DOHH2 (cell line): ENCODE measurements at regions not wholly inside any gene's neighbourhood (a gene's known extent, or its start where the extent isn't known, plus 50 kb on each side); places are given as distances from the start of the nearest gene placed in this dataset.

Experiments used
- H3F3A ChIP-seq: fragments of 200-600 bp; sonication (generic), shearing (Covaris generic); 2 replicates; pipeline ENCODE4 v1.6.0; 2016; ENCODE audit warnings: antibody characterized with exemption, mild to moderate bottlenecking; ENCODE audit not compliant: control insufficient read depth, insufficient read depth
- H3K27ac ChIP-seq: fragments of 200-600 bp; sonication (generic); 2 replicates; pipeline ENCODE4 v1.5.1; 2014; ENCODE audit warnings: low read depth, mild to moderate bottlenecking, low read length, moderate library complexity
- H3K27me3 ChIP-seq: fragments of 200-600 bp; sonication (generic); 2 replicates; pipeline ENCODE4 v1.6.1; 2014; ENCODE audit warnings: mild to moderate bottlenecking, low read length, mixed read lengths; ENCODE audit not compliant: control insufficient read depth
- H3K36me3 ChIP-seq: fragments of 200-600 bp; sonication (generic); 2 replicates; pipeline ENCODE4 v1.6.1; 2014; ENCODE audit warnings: mild to moderate bottlenecking, low read length, moderate library complexity, mixed read lengths; ENCODE audit not compliant: control insufficient read depth
- H3K4me1 ChIP-seq: fragments of 200-600 bp; sonication (generic); 2 replicates; pipeline ENCODE4 v1.6.1; 2014; ENCODE audit warnings: mild to moderate bottlenecking, low read length, mixed read lengths; ENCODE audit not compliant: control insufficient read depth
- H3K4me2 ChIP-seq: fragments of 200-600 bp; sonication (generic); 2 replicates; pipeline ENCODE4 v1.6.0; 2014; ENCODE audit warnings: mild to moderate bottlenecking, low read length, moderate library complexity
- H3K4me3 ChIP-seq: fragments of 200-600 bp; sonication (generic); 2 replicates; pipeline ENCODE4 v1.5.1; 2014; ENCODE audit warnings: mild to moderate bottlenecking, low read length, mixed read lengths
- H3K79me2 ChIP-seq: fragments of 200-600 bp; sonication (generic); 2 replicates; pipeline ENCODE4 v1.6.1; 2014; ENCODE audit warnings: mild to moderate bottlenecking, low read length, mixed read lengths; ENCODE audit not compliant: control insufficient read depth
- H3K9me2 ChIP-seq: fragments of 200-600 bp; sonication (generic); replicated peaks from 2 replicates; pipeline ENCODE4 v1.6.1; 2014; ENCODE audit warnings: mild to moderate bottlenecking, low read length, mixed read lengths; ENCODE audit not compliant: control insufficient read depth
- H3K9me3 ChIP-seq: fragments of 200-600 bp; sonication (generic); 2 replicates; pipeline ENCODE4 v1.6.1; 2014; ENCODE audit warnings: antibody characterized with exemption, low read length, mixed read lengths; ENCODE audit not compliant: control insufficient read depth, insufficient read depth
- H4K20me1 ChIP-seq: fragments of 200-600 bp; sonication (generic); 2 replicates; pipeline ENCODE4 v1.6.0; 2014; ENCODE audit warnings: low read depth, mild to moderate bottlenecking, antibody characterized with exemption, low read length, moderate library complexity; ENCODE audit not compliant: control insufficient read depth, insufficient read depth
- CTCF ChIP-seq: fragments of 200-600 bp; sonication (generic); IDR thresholded peaks from one replicate; pipeline ENCODE4 v1.5.1; 2014; ENCODE audit warnings: antibody characterized with exemption, mild to moderate bottlenecking, low read depth, low read length; ENCODE audit not compliant: poor library complexity, severe bottlenecking
- EZH2phosphoT487 ChIP-seq: fragments of 200-600 bp; sonication (generic); IDR thresholded peaks from 2 replicates; pipeline ENCODE4 v1.6.1; 2017; ENCODE audit warnings: borderline replicate concordance, mild to moderate bottlenecking, antibody characterized with exemption, low read length, moderate library complexity, mixed read lengths

DNA sequence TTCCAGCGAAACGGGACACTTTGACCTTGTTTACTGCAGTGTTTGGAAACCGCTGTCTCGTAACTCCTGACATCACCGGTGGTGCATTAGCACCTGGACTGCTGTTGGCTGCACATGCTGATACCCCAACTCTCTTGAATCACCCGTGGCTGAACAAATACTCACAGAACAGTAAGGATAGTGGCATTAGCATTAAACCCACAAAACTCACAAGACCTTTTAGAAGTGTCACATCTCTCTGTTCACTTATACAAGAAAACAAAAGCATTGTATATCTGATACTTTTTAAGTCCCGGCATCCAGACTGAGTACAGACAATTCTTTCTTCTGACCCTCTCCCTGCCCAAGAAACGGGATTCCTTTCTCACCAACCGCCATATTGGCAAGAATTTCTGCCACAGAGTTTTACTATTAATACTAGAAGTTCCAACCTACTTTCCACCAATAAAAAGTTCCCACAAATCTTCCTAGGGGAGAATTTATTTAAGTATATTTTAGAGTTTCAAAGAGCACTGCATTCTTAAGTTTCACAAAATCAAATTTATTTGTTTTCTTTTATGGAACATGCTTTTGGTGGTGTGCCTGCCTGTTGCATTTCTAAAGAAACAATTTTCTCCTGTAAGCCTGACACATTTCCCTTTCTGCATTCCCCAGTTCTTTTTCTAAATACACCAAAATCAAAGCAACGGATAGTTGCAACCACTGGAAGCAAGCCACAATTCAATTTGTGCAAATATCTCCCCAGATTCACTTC is 208.4 kb upstream of the KLF14 start:
- Histone ChIP-seq H3K4me2 (peak overlapping the region; percentile 71), H3K9me3 (no peaks in the 10 kb centered on the region), H3K4me3 (peak overlapping the region; percentile 62), H3K36me3 (peaks cover 70% of the 10 kb centered on the region), H3F3A (peaks cover 6% of the 10 kb centered on the region; the same call in 1 of the 2 replicates), H3K4me1 (peaks cover 54% of the 10 kb centered on the region), H4K20me1 (no peaks in the 10 kb centered on the region), H3K27ac (peak overlapping the region; percentile 41), H3K79me2 (peaks cover 89% of the 10 kb centered on the region), H3K27me3 (no peaks in the 10 kb centered on the region), H3K9me2 (no peaks in the 10 kb centered on the region)
- no peak for TF ChIP-seq CTCF
- no peak for TF ChIP-seq EZH2phosphoT487

DNA sequence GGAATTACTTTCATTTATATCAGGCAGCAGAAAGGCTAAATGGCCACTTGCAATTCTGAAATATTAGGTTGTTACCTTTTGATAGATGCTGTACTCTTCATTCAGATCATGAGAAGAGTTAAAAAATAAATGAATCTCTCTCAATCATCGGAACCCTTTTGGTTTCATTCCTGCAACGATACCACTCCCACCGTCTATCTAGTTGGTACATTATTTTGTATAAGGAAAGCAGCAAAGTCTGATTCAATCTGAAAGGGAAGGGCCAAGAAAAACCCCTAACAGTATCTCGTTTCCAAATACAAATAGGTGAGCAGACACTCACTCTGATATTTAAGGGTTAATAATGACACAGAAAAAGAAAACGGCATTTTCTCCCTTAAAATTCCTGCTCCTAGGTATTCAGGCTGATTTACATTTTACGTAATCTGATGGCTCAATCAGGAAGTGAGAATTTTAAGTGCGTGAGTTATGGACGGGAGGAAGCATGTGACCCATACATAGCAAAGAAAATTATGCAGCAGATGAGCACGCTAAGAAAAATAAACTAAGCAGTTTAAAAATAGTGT is 209.4 kb upstream of the KLF14 start:
- H3K27ac ChIP-seq: peak overlapping the region; percentile 41
- no peaks in the 10 kb centered on the region for H4K20me1 ChIP-seq
- peaks cover 89% of the 10 kb centered on the region for H3K79me2 ChIP-seq
- H3K9me3 ChIP-seq: no peaks in the 10 kb centered on the region
- H3K4me3 ChIP-seq: peak overlapping the region; percentile 62
- no peaks in the 10 kb centered on the region for H3K9me2 ChIP-seq
- H3K36me3 ChIP-seq: peaks cover 75% of the 10 kb centered on the region
- H3K4me2 ChIP-seq: peak overlapping the region; percentile 71
- peaks cover 6% of the 10 kb centered on the region; the same call in 1 of the 2 replicates for H3F3A ChIP-seq
- H3K27me3 ChIP-seq: no peaks in the 10 kb centered on the region
- H3K4me1 ChIP-seq: peaks cover 60% of the 10 kb centered on the region
- TF ChIP-seq EZH2phosphoT487 (no peak), CTCF (no peak)

DNA sequence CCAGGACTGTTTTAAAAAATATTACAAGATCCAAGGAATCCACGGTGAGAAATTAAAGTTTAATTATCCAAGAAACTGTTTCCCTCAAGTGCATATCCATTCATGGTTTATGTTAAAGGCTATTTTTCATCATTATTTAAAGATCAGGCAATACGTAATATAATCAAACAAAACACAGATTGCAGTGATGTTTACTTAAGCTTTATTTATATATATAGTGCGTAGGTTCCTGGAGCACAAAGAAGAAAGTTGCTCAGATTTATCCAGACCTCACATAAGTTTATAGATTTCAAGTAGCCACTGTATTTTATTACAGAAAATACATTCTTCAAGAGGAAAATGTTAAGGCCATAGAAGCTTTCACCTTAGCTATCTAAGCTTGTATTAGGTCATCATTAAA is 210.0 kb upstream of the KLF14 start:
- peaks cover 86% of the 10 kb centered on the region for H3K79me2 ChIP-seq
- peak overlapping the region; percentile 62 for H3K4me3 ChIP-seq
- no peaks in the 10 kb centered on the region for H4K20me1 ChIP-seq

More for the DNA sequence above, 210.0 kb upstream of the KLF14 start:
- H3F3A ChIP-seq: peaks cover 6% of the 10 kb centered on the region; the same call in 1 of the 2 replicates
- H3K27me3 ChIP-seq: no peaks in the 10 kb centered on the region
- H3K4me2 ChIP-seq: peak overlapping the region; percentile 71
- peaks cover 60% of the 10 kb centered on the region for H3K4me1 ChIP-seq
- peak overlapping the region; percentile 41 for H3K27ac ChIP-seq
- H3K9me3 ChIP-seq: no peaks in the 10 kb centered on the region
- H3K36me3 ChIP-seq: peaks cover 73% of the 10 kb centered on the region
- no peaks in the 10 kb centered on the region for H3K9me2 ChIP-seq
- TF ChIP-seq CTCF (no peak), EZH2phosphoT487 (no peak)
